Right renal cortex interstitium (tissue), 3 donors: ENCODE measurements at regions not wholly inside any gene's neighbourhood (a gene's known extent, or its start where the extent isn't known, plus 50 kb on each side); places are given as distances from the start of the nearest gene placed in this dataset.
"Not testable (repeated sequence)": the region's sequence is repeated elsewhere in the genome, so short reads cannot be mapped to it uniquely, and the experiment has no call there.

Experiments
- DNase-seq, 3 donors: peaks; one replicate each; pipeline ENCODE4 v3.0.0-alpha.2; 2013; ENCODE audit warnings: low read depth in 3 of 3, low spot score in 2 of 3

DNA sequence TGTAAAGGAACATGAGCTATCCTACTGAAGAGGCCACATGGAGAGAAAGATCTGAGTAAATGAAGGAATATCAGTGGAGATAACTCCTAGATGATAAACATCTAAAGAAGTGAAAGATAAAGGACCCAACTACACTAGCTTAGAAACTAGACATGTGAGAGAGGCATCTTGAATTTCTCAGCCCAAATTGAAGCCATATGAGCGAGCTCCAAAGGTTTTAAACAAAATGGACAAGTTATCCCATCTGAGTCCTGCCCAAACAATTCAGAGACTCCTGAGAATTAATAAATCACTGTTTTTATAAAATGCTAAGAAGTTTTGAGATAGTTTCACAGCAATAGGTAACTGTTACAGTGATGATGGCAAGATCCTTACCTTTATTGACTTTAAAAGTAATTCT lies 438.9 kb downstream of the NAV3 start:
- DNase-seq: no peak

- DNase-seq: no peak
Observed at GRCh38 chr12:78271546-78271945, 440.9 kb downstream of the NAV3 start.

DNA sequence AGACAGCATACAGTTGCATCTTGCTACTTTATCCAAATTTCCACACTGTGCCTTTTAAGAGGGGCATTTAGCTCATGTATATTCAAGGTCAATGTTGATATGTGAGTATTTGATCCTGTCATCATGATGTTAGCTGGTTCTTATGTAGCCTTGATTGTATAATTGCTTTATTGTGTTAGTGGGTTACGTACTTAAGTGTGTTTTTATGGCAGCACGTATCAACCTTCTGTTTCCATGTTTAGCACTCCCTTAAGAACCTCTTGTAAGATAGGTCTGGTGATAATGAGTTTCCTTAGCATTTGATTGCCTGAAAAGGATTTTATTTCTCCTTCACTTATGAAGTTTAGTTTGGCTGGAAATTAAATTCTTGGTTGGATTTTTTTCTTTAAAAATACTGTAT lies 445.2 kb downstream of the NAV3 start:
- no peak for DNase-seq

- no peak for DNase-seq
Observed at GRCh38 chr12:78278706-78279190, 448.1 kb downstream of the NAV3 start.

DNA sequence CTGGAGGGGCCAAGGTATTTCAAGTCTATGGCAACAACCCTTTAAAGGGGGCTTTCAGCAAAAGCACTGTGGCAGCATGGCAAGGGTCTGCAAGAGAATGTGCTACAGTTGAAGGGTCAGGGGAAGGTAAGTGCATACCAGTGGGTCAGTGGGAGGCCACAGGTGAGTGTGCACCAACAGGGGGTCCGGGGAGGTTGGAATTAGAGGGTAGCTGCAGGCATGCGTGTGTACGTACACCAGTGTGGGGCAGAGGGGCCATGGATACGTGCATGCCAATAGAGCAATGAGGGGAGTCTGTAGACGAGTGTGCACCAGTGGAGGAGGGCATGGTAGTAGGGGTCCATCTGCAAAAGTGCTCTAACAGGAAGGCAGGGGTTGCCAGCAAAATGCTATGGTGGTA lies 448.9 kb downstream of the NAV3 start:
- DNase-seq: no peak

- DNase-seq: not testable (repeated sequence)
Observed at GRCh38 chr12:78281102-78281501, 450.4 kb downstream of the NAV3 start.

DNA sequence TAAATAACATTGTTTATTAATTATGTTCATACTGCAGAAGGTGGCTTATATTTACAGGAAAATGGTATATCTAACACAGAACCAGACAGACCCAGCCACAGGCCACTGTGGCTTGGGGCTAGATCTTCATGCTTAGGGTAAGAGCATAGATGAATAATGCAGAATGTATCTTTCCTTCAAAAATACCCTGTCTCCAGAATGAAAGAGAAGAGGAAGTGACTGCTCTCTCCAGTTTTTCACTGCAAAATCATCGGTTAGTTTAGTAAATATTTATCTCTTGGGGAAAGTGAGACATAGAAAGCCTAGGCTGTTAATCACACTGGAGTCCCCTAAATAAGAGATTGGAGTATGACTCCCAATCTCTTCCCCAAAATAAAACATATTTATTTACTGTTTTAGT lies 453.7 kb downstream of the NAV3 start:
- DNase-seq: no peak

DNA sequence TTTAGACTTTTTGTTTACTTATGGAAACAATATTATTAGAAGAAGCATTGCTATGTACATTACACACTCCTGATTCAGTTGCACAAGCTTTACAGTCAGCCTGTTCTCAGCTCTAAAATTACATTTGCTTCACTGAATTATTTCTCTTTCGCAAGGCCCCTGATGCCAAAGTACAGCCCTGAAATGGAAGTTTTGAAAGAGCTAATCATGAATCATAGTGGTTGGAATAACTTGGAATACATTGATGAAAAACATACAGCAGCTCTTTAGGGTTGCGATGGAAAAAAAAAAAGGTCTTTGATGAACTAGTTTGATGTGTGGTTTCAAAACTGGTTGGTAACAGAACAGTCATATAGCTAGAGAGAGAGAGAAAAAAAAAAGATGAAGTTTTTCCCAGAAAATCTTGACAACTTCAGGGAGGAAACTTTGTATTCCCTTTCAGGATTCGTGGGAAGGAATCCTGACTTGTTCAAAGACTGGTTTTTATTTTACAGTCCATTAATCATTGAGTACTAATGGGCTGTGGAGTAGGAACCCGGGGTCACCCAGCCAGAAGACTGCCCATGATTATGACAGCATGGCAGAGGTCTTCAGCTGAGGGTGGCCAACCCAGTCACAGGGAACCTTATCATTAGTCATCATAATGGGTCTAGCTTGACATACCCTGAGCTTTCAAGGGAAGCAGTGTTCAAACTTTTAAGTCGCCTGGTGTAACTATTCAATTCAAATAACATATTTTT lies 460.1 kb downstream of the NAV3 start:
- peak in 1 of 3 donors; percentile 14 for DNase-seq

GRCh38 chr12:78293059-78293686 lies 462.5 kb downstream of the NAV3 start:
- DNase-seq: no peak

- not testable (repeated sequence) for DNase-seq
Observed at GRCh38 chr12:78301282-78301681, 470.6 kb downstream of the NAV3 start.

DNA sequence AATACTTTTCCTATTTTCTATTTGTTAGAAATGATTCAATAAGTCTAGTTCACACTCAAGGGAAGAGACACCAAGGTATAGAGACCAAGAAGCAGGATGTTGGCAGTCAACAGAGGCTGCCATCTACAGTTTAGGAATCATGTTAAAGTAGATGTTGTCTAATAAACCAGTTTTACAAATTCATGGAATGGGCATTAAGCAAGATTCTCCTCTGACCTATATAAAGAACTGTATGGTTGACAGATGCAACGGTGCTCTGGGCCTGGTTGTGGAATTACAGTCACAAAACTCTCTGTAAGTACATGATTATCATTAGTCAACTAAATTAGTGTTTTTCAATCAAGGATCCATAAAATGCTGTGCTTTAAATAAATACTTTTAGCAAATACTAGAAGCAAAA lies 475.1 kb downstream of the NAV3 start:
- no peak for DNase-seq

DNA sequence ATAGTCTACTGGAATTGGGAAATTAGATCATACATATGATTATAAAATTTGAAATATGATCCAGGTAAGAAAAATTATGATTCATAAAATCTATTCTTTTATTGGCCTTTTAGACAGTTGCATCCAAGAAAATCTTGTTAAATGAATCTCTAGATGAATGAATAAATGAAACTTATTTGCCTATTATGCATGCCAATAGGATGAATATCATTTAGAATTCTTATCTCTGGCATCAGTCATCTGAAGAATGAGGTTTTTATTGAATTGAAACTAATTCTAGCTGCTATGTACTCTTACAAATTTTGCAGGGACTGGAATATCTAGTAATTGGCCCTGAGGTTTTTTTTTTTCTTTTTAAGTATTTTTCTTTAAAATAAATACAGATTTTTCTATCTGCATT lies 475.5 kb downstream of the NAV3 start:
- no peak for DNase-seq

- DNase-seq: no peak
Observed at GRCh38 chr12:78308701-78309100, 478.0 kb downstream of the NAV3 start.

DNA sequence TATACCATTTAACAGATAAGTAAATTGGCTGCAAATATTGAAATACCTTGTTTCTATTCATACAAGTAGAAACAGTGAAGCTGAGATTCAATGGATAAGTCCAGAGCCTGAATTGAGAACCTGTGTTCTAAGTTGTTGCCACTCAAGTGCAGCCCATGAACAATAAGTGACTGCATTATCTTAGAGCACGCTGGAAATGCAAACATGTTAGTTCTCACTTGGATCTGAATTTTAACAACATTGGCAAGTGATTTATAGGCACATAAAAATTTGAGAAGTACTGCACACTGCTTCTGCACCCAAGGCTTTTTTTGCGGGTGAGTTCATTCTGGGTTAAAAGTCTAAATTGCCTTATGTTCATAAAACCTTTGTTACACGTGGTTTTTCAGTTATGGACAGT lies 484.3 kb downstream of the NAV3 start:
- no peak for DNase-seq

DNA sequence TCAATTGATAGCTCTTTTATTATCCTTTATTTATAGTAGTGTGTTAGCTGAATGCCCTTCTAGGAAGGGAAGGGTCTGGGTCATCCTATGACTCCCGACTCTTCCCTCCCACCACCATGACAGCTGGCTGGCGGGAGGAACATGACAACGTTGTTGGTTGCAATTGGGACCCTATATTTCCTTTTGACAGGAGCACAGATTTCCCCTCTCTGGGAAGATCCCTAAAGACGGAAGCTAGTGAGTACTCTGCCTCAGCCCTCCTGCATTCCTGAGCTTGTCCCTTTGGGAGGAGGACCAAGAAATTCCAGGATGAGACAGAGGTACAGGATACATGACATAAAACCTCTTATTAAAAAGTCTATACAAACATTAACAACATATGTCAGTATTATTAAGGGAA lies 485.4 kb downstream of the NAV3 start:
- DNase-seq: no peak

DNA sequence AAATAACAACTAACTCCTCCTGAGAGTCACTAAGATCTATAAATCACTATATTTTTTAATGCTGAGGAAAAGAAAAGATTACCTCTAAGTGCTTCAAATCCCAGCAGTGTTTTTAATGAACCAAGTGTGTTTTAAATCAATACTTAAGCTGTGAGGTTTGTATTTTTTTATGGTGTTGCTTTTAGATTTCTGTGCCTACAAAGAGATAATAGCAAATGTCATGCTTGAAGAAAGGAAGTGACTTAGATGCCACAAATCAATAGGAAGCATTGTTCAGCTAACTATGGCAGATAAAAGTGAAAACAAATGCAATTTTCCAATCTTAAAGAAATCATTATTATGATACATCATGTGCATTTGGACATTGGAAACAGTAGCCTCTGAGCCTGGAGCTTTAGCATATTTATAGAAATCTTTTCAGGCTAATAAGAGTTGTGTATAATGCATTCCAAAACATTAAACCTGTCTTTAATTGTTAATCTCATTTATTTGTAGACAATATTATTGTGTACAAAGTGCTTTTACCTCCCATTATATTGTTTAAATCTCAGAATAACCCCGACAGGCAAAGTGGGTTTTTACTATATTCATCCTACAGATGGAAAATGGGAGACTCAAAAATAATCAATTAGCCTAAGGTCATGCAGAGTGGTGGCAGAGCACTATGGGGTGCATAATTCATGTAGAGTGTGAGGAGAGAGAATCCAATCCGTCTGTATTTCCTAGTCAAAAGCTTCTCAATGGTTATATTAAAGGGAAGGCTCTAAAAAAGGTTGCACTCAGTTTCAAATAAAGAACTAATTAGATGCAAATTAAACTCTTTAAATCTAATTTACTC lies 486.2 kb downstream of the NAV3 start:
- DNase-seq: no peak

- DNase-seq: no peak
Observed at GRCh38 chr12:78321696-78322095, 491.0 kb downstream of the NAV3 start.

- DNase-seq: no peak
Observed at GRCh38 chr12:78323226-78323625, 492.5 kb downstream of the NAV3 start.

GRCh38 chr12:78324234-78324633 lies 493.5 kb downstream of the NAV3 start:
- no peak for DNase-seq

GRCh38 chr12:78328524-78328923 lies 497.8 kb downstream of the NAV3 start:
- DNase-seq: no peak

DNA sequence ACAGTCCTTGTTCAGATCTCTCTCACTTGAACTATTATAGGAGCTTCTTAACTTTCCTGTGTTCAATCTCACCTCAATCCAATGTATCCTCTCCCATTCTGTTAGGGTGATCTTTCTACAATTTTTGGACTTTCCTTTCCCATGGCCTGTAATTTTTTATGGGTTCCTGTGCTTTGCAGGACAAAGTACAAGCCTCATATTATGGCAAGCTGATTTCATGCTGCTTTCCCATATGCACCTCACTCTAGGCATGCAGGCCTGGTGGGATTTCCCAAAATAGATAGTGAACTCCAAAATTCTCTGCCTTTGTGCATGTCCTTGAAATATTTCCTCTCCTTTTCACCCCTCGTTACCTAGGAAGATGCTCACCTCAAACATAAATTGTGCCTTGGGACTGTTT lies 499.4 kb downstream of the NAV3 start:
- DNase-seq: no peak

- no peak for DNase-seq
Observed at GRCh38 chr12:78331181-78331580, 500.5 kb downstream of the NAV3 start.
